ENCODE measurements at regions not wholly inside any gene's neighbourhood (a gene's known extent, or its start where the extent isn't known, plus 50 kb on each side); places are given as distances from the start of the nearest gene placed in this dataset.

- TF ChIP-seq CTCF (IDR thresholded peaks at IDR 0.05) (no peak), POLR2A (IDR thresholded peaks at IDR 0.05) (no peak)
Observed at GRCh38 chr1:58849551-58849950, 65.7 kb upstream of the JUN start.

All from uterus (tissue), 2 donors.